ENCODE measurements at regions not wholly inside any gene's neighbourhood (a gene's known extent, or its start where the extent isn't known, plus 50 kb on each side); places are given as distances from the start of the nearest gene placed in this dataset.
"Not testable (repeated sequence)": the region's sequence is repeated elsewhere in the genome, so short reads cannot be mapped to it uniquely, and the experiment has no call there.

DNA sequence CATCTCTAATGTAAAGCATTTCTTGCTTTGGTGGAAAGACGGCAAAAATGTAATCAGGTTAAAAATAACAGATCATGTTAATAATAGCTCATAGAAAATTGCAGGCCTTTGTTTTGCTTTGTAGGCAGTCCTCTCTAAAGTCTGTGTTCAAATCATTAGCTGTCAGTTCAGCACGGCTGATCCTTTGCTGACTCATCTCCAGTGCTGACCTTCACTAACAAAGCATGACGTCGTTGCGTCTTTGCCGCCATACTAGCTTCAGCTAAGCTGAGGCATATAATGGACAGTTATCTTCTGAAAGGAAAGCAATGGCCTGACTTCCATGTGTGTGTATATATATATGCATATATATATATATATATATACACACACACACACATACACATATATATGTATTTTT is 984.6 kb downstream of the CDY2B start:
- DNase-seq, result no peak
- TF ChIP-seq GATA1 (IDR thresholded peaks at IDR 0.05; ENCODE audit: low read depth, low read length), result no peak
- no peak for TF ChIP-seq POLR2A (IDR thresholded peaks at IDR 0.05; ENCODE audit: low read length)

DNA sequence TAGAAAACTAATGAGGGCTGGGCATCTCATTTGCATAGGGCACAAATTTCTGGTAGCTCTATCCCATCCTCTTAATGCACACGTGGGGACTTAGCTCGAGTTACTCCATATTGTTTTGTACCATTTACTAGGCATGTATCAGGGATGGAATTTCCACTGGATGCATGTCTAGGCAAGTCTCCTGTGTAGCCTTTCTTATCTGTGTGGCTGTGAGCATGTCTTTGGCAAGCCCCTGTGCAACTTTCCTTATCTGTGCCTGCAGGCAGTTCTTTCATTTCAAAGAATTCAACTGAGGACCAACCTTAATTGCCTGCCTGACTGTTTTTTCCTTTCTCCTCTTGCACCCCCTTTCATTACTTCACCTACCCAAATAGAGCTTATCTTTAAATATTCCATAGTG is 992.9 kb downstream of the CDY2B start:
- peak; percentile 3 to 4 for DNase-seq
- no peak for TF ChIP-seq POLR2A (IDR thresholded peaks at IDR 0.05; ENCODE audit: low read length)
- TF ChIP-seq GATA1 (IDR thresholded peaks at IDR 0.05; ENCODE audit: low read depth, low read length), result no peak

DNA sequence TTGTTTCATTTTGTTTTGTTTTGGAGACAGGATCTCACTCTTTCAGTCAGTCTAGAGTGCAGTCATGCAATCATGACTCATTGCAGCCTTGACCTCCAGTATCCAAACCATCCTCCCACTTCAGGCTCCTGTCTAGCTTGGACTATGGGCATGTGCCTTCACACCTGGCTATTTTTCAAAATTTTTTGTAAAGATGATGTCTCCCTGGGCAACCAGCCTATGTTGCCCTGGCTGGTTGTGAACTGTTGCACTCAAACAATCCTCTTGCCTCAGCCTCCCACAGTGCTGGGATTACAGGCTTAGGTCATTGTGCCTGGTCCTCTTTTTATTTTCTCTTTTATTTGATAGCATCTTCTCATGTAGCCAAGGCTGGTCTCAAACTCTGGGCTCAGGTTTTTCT is 1019.3 kb downstream of the CDY2B start:
- no peak for DNase-seq
- TF ChIP-seq GATA1 (IDR thresholded peaks at IDR 0.05; ENCODE audit: low read depth, low read length) (no peak), POLR2A (IDR thresholded peaks at IDR 0.05; ENCODE audit: low read length) (no peak)

DNA sequence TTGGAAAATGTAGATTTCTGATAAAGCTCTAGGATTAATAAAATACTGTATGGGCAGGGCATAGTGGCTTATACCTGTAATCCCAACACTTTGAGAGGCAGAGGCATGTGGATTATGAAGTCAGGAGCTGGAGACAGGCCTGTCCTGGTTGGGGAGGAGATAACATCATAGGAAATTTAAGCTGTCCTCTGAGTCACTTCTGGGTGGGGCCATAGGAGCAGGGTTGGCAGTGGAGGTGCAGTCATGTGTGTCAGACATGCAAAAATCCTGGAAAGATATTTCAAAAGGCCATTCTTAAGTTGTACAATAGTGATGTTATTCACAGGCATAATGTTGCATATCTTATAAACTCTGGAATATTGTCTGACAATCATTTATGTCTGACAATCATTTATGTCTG is 1038.5 kb downstream of the CDY2B start:
- DNase-seq, result no peak
- no peak for TF ChIP-seq GATA1 (IDR thresholded peaks at IDR 0.05; ENCODE audit: low read depth, low read length)

DNA sequence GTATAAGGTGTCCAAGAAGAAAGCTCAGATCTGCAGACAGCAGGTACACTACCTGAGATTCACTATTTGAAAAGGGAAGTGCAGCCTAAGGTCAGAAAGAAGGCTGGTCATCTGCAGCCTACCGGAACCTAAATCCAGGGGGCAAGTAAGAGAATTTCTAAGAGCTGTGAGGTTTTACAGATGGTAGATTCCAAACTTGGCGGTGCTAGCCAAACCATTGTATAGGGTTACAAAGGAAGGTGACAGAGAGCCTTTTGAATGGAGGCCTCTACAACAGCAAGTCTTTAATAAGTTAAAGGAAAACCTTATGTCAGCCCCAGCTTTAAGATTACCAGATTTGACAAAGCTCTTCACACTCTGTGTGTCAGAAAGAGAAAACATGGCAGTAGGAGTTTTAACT is 1044.8 kb downstream of the CDY2B start:
- DNase-seq, result no peak
- TF ChIP-seq POLR2A (IDR thresholded peaks at IDR 0.05; ENCODE audit: low read length) (no peak), GATA1 (IDR thresholded peaks at IDR 0.05; ENCODE audit: low read depth, low read length) (no peak)

DNA sequence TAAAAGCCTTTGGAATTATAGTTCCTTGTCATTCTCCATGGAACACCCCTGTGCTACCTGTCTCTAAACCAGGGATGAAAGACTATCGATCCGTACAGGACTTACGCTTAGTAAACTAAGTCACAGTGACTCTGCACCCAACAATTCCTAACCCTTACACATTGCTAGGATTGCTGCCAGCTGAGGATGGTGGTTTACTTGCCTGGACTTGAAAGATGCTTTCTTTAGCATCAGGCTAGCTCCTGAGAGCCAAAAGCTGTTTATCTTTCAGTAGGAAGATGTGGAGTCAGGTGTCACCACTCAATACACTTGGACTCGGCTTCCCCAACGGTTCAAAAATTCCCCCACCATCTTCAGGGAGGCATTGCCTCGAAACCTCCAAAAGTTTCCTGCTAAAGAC is 1045.3 kb downstream of the CDY2B start:
- no peak for DNase-seq
- no peak for TF ChIP-seq GATA1 (IDR thresholded peaks at IDR 0.05; ENCODE audit: low read depth, low read length)
- TF ChIP-seq POLR2A (IDR thresholded peaks at IDR 0.05; ENCODE audit: low read length), result no peak

DNA sequence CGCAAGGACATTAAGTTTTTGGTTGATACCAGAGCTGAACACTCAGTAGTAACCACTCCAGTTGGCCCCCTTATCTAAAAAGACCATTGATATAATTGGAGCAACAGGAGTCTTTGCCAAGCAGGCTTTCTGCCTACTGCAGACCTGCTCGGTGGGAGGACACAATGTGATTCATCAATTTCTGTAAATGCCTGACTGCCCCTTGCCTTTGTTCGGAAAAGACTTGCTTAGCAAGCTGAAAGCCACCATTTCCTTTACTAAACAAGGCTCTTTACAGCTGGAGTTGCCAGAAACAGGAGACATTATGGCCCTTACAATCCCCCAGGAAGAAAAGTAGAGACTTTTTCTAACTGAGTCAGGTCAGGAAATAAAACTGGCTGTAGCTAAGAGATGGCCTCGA is 1045.9 kb downstream of the CDY2B start:
- DNase-seq, result no peak
- TF ChIP-seq GATA1 (IDR thresholded peaks at IDR 0.05; ENCODE audit: low read depth, low read length) (no peak), POLR2A (IDR thresholded peaks at IDR 0.05; ENCODE audit: low read length) (no peak)

DNA sequence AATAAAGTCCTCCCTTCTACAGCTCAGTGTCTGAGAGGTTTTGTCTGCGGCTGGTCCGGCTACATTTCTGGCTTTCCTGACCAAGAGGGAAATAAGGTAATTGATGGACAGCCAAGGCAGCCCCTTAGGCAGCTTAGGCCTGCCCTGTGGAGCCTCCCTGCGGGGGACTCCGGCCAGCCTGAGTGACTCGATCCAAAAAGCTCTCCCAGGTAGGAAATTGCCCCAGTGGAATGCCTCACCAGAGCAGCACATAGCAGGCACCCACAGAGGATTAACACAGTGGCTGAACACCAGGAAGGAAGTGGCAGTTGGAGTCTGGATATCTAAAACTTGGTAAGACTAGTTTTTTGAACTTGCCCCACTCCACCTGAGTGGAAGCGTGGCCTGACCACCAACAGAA is 1048.3 kb downstream of the CDY2B start:
- TF ChIP-seq POLR2A (IDR thresholded peaks at IDR 0.05; ENCODE audit: low read length) (no peak), GATA1 (IDR thresholded peaks at IDR 0.05; ENCODE audit: low read depth, low read length) (no peak)
- no peak for DNase-seq

DNA sequence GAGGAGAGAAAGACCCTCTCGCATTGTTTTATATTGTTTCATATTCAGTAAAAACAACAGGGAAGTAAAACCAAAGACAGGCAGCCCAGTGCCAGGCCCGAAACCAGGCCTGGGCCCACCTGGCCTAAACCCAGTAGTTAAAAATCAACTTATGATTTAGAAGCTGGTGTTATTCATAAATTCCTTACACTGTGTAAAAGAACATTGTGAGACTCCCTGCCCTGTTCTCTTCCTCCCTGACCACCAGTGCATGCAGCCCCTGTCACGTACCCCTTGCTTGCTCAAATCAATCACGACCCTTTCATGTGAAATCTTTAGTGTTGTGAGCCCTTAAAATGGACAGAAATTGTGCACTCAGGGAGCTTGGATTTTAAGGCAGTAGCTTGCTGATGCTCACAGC is 1048.7 kb downstream of the CDY2B start:
- DNase-seq, result not testable (repeated sequence)

DNA sequence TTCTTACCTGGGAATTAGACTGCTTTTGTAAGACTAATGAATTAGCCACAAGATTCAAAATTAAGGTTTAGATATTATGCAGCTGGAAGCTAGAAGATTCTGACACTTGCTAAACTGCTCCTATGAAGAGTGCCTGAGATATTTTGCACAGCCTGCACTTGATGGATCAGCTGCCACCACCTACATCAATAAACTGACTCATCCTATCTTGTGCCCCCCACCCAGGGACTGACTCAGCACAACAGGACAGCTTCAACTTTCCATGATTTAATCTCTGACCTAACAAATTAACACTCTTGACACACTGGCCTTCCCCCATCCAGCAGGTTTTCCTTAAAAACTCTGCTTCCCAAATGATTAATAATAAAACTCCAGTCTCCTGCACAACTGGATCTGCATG is 1072.3 kb downstream of the CDY2B start:
- TF ChIP-seq GATA1 (IDR thresholded peaks at IDR 0.05; ENCODE audit: low read depth, low read length), result no peak
- no peak for TF ChIP-seq POLR2A (IDR thresholded peaks at IDR 0.05; ENCODE audit: low read length)
- DNase-seq, result no peak

All from erythroblast (primary cell).